ENCODE measurements at regions not wholly inside any gene's neighbourhood (a gene's known extent, or its start where the extent isn't known, plus 50 kb on each side); places are given as distances from the start of the nearest gene placed in this dataset.

DNA sequence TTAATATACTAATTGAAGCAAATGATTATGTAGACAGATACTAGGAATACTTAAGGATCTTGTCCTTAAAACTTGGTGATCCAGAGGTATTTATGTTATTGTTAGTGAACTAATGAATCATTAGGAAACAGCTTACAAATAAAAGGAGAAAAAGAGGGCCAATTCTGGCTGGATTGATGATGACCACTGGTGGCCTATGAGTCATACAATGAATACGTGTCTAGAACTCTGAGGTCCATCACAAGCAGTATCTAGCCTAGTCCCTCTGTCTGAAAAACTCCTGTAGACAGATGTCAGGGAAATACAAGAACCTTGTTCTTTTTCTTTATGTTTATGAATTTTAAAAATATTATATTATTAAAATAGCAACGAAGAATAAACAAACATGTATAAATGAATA, 51.7 kb upstream of the RTL1 start:
- no peak overlapping the region for H3K27ac Mint-ChIP-seq
- H3K4me1 Mint-ChIP-seq (ENCODE audit: low read depth): no peaks in the 10 kb centered on the region
- H3K9me3 Mint-ChIP-seq: no peaks in the 10 kb centered on the region
- DNase-seq (no peak), ATAC-seq (replicated peaks in 1 of 2) (no peak)
- H3K4me3 Mint-ChIP-seq: no peak overlapping the region
- H3K27me3 Mint-ChIP-seq (ENCODE audit: low read depth): peaks cover 6% of the 10 kb centered on the region
- H3K36me3 Mint-ChIP-seq (ENCODE audit: insufficient read depth in 2 of 2): no peaks in the 10 kb centered on the region

DNA sequence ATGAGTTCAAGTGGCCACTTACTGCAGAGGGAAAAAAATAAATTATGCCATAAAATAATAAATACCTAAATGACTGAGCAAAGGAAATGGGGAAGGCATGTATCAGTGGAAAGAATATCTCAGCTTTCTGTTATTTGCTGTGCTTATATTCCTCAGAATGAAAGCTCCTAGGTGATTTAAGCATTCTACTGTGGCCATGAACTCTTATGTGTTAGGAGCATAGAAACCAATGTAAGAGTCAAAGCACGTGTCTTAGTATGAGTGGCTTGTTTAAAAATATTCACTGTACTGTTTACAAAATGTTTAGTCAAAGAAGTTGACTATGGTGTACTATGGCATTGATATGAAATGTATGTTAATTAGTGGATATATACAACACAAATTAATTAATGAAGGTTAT, 59.0 kb upstream of the RTL1 start:
- H3K36me3 Mint-ChIP-seq (ENCODE audit: insufficient read depth in 2 of 2): no peaks in the 10 kb centered on the region
- H3K4me3 Mint-ChIP-seq: no peak overlapping the region
- H3K9me3 Mint-ChIP-seq: peaks cover 0 to 1% of the 10 kb centered on the region in 2 donors
- no peaks in the 10 kb centered on the region for H3K4me1 Mint-ChIP-seq (ENCODE audit: low read depth)
- peak in 1 of 2 donors; percentile 33 for ATAC-seq (replicated peaks in 1 of 2)
- peaks cover 16% of the 10 kb centered on the region for H3K27me3 Mint-ChIP-seq (ENCODE audit: low read depth)
- no peak overlapping the region for H3K27ac Mint-ChIP-seq
- DNase-seq: no peak

DNA sequence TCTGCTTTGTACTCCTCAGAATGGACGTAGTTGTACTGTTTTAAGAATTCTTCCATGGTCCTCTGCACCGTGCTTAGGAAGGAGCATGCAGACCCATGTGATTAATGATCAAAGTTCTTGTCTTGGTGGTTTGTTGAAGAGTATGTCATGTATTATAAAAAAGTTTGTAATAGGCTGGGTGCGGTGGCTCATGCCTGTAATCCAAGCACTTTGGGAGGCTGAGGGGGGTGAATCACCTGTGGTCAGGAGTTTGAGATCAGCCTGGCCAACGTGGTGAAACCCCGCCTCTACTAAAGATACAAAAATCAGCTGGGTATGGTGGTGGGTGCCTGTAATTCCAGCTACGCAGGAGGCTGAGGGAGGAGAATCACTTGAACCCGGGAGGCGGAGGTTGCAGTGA, 61.8 kb upstream of the RTL1 start:
- H3K27me3 Mint-ChIP-seq (ENCODE audit: low read depth): peaks cover 11% of the 10 kb centered on the region
- no peak overlapping the region for H3K4me3 Mint-ChIP-seq
- H3K9me3 Mint-ChIP-seq: peaks cover 0 to 1% of the 10 kb centered on the region in 2 donors
- no peak for ATAC-seq (replicated peaks in 1 of 2)
- no peak overlapping the region for H3K27ac Mint-ChIP-seq
- no peaks in the 10 kb centered on the region for H3K36me3 Mint-ChIP-seq (ENCODE audit: insufficient read depth in 2 of 2)
- no peaks in the 10 kb centered on the region for H3K4me1 Mint-ChIP-seq (ENCODE audit: low read depth)
- DNase-seq: no peak

DNA sequence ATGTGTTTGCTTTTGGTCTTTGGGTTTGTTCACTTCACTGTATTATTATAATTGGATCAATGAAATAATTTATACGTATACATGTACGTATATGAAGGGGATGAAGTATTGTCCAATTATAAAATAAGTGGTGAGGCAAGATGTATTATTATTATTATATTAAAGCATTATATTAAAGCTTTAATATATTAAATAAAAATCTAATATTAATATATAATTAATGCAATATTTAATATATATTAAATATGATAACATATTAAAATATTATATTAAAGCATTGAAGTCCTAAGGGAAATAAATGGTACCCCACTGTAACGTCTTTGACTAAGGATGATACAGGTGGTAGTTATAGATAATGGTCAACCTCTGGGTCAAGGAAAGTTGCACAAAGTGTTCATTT, 63.7 kb upstream of the RTL1 start:
- H3K9me3 Mint-ChIP-seq: peaks cover 0 to 1% of the 10 kb centered on the region in 2 donors
- H3K4me3 Mint-ChIP-seq: no peak overlapping the region
- peaks cover 11% of the 10 kb centered on the region for H3K27me3 Mint-ChIP-seq (ENCODE audit: low read depth)

DNA sequence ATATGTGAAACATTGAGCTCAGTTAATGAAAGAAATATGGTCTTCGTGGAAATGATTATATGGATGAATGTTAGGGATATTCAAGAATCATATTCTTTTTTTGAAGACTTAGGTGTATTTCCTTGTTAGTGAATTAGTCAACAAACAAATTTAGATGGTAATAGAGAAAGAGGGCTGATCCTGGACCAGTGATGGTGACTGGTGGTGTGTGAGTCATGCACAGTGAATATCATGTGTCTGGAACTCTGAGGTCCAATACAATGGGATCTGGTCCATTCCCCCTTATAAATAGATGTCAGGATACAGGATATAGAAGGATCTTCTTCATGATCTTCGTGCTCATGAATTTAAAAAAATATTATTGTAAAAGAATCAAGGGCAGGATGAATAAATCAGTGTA, 64.4 kb upstream of the RTL1 start:
- no peak for ATAC-seq (replicated peaks in 1 of 2)
- H3K9me3 Mint-ChIP-seq: peaks cover 0 to 1% of the 10 kb centered on the region in 2 donors
- H3K4me3 Mint-ChIP-seq: no peak overlapping the region
- no peaks in the 10 kb centered on the region for H3K36me3 Mint-ChIP-seq (ENCODE audit: insufficient read depth in 2 of 2)
- DNase-seq: no peak
- H3K27me3 Mint-ChIP-seq (ENCODE audit: low read depth): peaks cover 8% of the 10 kb centered on the region
- no peaks in the 10 kb centered on the region for H3K4me1 Mint-ChIP-seq (ENCODE audit: low read depth)
- H3K27ac Mint-ChIP-seq: no peak overlapping the region

More for the DNA sequence above, 63.7 kb upstream of the RTL1 start:
- Mint-ChIP-seq H3K36me3 (ENCODE audit: insufficient read depth in 2 of 2) (no peaks in the 10 kb centered on the region), H3K27ac (no peak overlapping the region), H3K4me1 (ENCODE audit: low read depth) (no peaks in the 10 kb centered on the region)
- ATAC-seq (replicated peaks in 1 of 2) (no peak), DNase-seq (no peak)

DNA sequence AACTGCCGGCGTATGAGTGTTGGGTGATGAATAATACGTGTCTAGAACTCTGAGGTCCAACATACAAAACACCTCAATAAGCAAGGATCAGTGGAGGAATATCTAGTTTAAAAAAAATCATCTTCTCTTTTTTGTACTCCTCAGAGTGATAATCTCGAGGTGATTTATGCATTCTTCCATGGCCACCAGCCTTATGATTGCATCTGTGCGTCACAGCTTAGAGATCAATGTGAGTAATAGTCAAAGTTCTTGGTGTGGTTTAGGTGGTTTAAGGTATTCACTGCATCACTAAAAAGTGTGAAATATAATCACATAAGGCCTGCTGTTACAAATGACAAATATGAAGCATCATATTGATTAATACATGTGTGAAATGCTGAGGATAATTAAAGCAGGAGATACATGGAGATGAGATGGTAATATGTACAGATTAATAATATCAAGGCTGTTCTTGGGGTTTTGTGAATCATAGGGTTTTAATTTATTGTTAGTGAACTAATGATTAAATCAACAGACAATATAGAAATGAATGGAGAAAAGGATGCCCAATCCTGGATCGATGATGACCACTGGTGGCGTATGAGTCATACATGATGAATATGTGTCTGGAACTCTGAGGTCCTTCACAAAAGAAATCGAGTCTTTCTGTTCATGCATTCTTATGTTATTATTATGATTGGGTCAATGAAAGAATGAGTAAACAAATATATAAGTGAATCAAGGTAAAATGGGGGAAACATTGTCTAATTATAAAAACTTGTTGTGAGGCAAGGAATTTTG, 68.8 kb upstream of the RTL1 start:
- H3K27ac Mint-ChIP-seq: no peak overlapping the region
- H3K4me1 Mint-ChIP-seq (ENCODE audit: low read depth): no peaks in the 10 kb centered on the region
- H3K9me3 Mint-ChIP-seq: no peaks in the 10 kb centered on the region
- H3K36me3 Mint-ChIP-seq (ENCODE audit: insufficient read depth in 2 of 2): no peaks in the 10 kb centered on the region
- H3K27me3 Mint-ChIP-seq (ENCODE audit: low read depth): no peaks in the 10 kb centered on the region
- DNase-seq (no peak), ATAC-seq (replicated peaks in 1 of 2) (no peak)
- no peak overlapping the region for H3K4me3 Mint-ChIP-seq

DNA sequence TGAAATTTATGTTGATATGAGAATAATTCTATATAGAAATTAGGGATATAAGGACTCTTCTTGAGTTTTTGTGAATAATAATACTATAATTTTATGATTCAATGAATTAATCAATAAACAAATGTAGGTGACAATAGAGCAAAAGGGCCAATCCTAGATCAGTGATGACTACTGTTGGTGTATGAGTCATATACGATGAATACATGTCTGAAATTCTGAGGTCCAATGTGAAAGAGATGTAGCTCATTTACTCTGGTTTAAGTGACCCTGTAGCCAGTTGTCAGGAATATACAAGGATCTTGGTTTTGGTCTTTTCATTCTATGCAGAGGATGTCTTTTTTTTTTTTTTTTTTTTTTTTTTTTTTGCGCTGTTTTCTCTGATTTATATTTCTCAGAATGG, 72.1 kb upstream of the RTL1 start:
- no peak for DNase-seq
- Mint-ChIP-seq H3K27ac (no peak overlapping the region), H3K9me3 (no peaks in the 10 kb centered on the region), H3K36me3 (ENCODE audit: insufficient read depth in 2 of 2) (no peaks in the 10 kb centered on the region), H3K27me3 (ENCODE audit: low read depth) (no peaks in the 10 kb centered on the region), H3K4me1 (ENCODE audit: low read depth) (no peaks in the 10 kb centered on the region), H3K4me3 (no peak overlapping the region)
- no peak for ATAC-seq (replicated peaks in 1 of 2)

DNA sequence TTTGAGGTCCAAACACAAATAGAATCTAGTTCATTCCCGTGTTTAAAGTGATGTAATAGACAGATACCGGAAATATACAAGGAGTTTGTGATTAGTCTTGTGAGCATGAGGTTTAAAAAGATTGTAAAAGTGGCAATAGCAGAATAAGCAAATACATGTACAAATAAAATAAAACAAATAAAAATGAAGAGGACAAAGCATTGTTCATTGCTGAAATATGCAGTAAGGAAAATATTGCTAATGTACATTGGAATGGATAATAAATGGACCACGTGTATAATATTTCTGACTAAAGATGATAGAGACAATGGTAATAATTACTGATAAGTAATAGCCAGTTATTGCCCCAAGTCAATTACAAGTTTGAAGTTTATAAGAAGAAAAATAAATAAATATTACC, 75.6 kb upstream of the RTL1 start:
- Mint-ChIP-seq H3K4me3 (no peak overlapping the region), H3K36me3 (ENCODE audit: insufficient read depth in 2 of 2) (no peaks in the 10 kb centered on the region), H3K9me3 (no peaks in the 10 kb centered on the region), H3K27ac (peak overlapping the region; percentile 83), H3K27me3 (ENCODE audit: low read depth) (no peaks in the 10 kb centered on the region), H3K4me1 (ENCODE audit: low read depth) (no peaks in the 10 kb centered on the region)
- DNase-seq: no peak
- no peak for ATAC-seq (replicated peaks in 1 of 2)

DNA sequence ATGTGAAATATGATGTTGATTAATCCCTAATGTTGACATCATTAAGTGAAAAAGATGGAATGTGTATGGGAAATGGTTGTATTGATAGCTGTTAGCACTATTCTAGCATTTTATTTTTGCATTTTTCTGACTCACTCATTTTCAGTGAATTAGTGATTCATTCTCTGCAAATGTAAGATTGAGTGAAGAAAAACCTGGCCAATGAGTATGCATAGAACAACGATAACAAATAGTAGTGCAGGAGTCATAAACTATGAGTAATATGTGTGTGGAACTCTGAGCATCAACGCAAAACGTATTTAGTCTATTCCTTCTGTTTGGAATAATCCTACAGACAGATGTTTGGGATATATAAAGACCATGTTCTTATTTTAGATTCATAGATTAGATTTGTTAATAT, 76.3 kb upstream of the RTL1 start:
- Mint-ChIP-seq H3K4me3 (no peak overlapping the region), H3K27ac (no peak overlapping the region), H3K4me1 (ENCODE audit: low read depth) (no peaks in the 10 kb centered on the region), H3K27me3 (ENCODE audit: low read depth) (no peaks in the 10 kb centered on the region), H3K36me3 (ENCODE audit: insufficient read depth in 2 of 2) (no peaks in the 10 kb centered on the region), H3K9me3 (no peaks in the 10 kb centered on the region)
- DNase-seq (no peak), ATAC-seq (replicated peaks in 1 of 2) (no peak)

DNA sequence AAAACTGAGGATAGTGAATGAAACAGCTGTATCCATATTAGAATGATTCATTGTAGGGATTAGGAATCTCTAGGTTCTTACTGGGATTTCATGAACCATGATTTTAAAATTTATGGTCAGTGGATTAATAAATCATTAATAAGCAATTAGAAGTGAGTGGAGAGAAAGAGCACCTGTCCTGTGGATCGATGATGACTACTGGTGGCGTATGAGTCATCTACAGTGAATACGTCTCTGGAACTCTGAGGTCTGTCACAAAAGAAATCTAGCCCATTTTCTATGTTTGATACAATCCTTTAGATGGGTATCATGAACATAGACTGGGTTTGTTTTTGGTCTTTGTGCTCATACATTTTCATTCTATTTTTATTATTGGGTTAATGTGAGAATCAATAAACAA, 77.3 kb upstream of the RTL1 start:
- H3K27me3 Mint-ChIP-seq (ENCODE audit: low read depth): no peaks in the 10 kb centered on the region
- H3K4me1 Mint-ChIP-seq (ENCODE audit: low read depth): no peaks in the 10 kb centered on the region
- H3K9me3 Mint-ChIP-seq: no peaks in the 10 kb centered on the region
- no peak for DNase-seq
- ATAC-seq (replicated peaks in 1 of 2): no peak
- no peak overlapping the region for H3K27ac Mint-ChIP-seq
- no peak overlapping the region for H3K4me3 Mint-ChIP-seq
- H3K36me3 Mint-ChIP-seq (ENCODE audit: insufficient read depth in 2 of 2): no peaks in the 10 kb centered on the region

DNA sequence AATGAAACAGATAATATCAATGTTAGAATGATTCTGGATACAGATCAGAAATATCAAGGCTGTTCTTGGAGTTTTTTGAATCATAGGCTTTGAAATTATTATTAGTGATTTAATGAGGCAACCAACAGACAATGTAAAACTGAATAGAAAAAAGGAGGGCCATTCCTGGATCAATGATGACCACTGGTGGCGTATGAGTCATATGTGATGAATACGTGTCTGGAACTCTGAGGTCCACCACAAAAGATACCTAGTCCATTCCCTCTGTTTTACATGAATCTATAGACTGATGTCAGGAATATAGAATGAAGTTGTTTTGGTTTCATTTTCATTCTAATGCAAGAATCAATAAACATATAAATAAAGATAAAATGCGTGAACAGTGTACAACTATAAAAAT, 78.3 kb upstream of the RTL1 start:
- no peak overlapping the region for H3K4me3 Mint-ChIP-seq
- no peaks in the 10 kb centered on the region for H3K36me3 Mint-ChIP-seq (ENCODE audit: insufficient read depth in 2 of 2)
- no peak for DNase-seq
- H3K4me1 Mint-ChIP-seq (ENCODE audit: low read depth): no peaks in the 10 kb centered on the region
- no peaks in the 10 kb centered on the region for H3K27me3 Mint-ChIP-seq (ENCODE audit: low read depth)
- no peak overlapping the region for H3K27ac Mint-ChIP-seq
- no peaks in the 10 kb centered on the region for H3K9me3 Mint-ChIP-seq
- no peak for ATAC-seq (replicated peaks in 1 of 2)

DNA sequence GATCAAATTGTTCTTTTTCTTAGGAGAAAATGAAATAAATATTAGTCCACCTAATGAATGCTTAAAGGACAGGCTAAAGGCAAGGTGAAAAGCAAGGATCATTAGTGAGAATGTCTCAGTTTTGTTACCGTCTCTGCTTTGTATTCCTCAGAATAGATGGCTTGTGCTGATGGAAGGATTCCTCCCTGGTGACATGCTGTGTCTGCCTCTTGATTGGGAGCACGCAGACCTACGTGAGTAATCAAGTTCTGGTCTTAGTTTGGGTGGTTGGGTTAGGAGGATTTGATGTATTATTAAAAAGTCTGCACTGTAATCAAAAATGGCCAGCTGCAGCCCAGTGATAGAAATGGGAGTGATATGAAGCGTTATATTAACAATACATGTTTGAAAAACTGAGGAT, 78.8 kb upstream of the RTL1 start:
- H3K4me1 Mint-ChIP-seq (ENCODE audit: low read depth): no peaks in the 10 kb centered on the region
- H3K9me3 Mint-ChIP-seq: no peaks in the 10 kb centered on the region
- no peaks in the 10 kb centered on the region for H3K36me3 Mint-ChIP-seq (ENCODE audit: insufficient read depth in 2 of 2)
- no peak for DNase-seq
- H3K27ac Mint-ChIP-seq: no peak overlapping the region
- no peak for ATAC-seq (replicated peaks in 1 of 2)
- H3K4me3 Mint-ChIP-seq: no peak overlapping the region
- H3K27me3 Mint-ChIP-seq (ENCODE audit: low read depth): no peaks in the 10 kb centered on the region

DNA sequence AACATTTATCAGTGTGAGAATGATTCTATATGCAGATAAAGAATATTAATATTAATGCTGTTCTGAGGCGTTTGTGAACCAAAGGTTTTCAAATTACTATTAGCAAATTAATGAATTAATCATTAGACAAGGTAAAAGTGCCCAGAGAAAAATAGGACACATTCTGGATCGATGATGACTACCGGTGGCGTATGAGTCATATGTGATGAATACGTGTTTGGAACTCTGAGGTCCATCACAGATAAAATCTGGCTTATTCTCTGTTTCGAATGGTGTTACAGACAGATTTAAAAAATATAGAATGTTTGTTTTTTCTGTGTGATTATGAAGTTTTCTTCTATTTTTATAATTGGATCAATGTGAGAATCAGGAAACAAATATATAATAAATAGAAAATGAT, 79.2 kb upstream of the RTL1 start:
- no peaks in the 10 kb centered on the region for H3K27me3 Mint-ChIP-seq (ENCODE audit: low read depth)
- no peaks in the 10 kb centered on the region for H3K9me3 Mint-ChIP-seq
- H3K4me1 Mint-ChIP-seq (ENCODE audit: low read depth): no peaks in the 10 kb centered on the region
- no peak overlapping the region for H3K4me3 Mint-ChIP-seq
- ATAC-seq (replicated peaks in 1 of 2) (no peak), DNase-seq (no peak)
- H3K36me3 Mint-ChIP-seq (ENCODE audit: insufficient read depth in 2 of 2): no peaks in the 10 kb centered on the region
- H3K27ac Mint-ChIP-seq: no peak overlapping the region

DNA sequence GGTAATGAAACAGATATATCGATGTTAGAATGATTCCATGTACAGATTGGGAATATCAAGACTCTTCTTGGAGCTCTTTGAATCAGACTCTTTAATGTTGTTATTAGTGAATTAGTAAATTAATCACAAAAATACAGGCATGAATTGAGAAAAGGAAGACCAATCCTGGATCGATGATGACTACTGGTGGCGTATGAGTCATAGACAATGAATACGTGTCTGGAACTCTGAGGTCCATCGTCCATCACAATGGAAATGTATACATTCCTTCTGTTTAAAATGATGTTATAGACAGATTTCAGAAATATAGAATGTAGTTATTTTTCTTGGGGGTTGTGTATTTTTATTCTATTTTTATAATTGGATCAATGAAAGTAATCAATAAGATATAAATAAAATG, 80.2 kb upstream of the RTL1 start:
- H3K27ac Mint-ChIP-seq: no peak overlapping the region
- no peak overlapping the region for H3K4me3 Mint-ChIP-seq
- ATAC-seq (replicated peaks in 1 of 2) (no peak), DNase-seq (no peak)
- H3K4me1 Mint-ChIP-seq (ENCODE audit: low read depth): peaks cover 4% of the 10 kb centered on the region
- H3K36me3 Mint-ChIP-seq (ENCODE audit: insufficient read depth in 2 of 2): no peaks in the 10 kb centered on the region
- no peaks in the 10 kb centered on the region for H3K9me3 Mint-ChIP-seq
- H3K27me3 Mint-ChIP-seq (ENCODE audit: low read depth): peaks cover 3% of the 10 kb centered on the region

All from activated T-cell treated with anti-CD3 and anti-CD28 coated beads, Interleukin-2, amount 50 U/mL, for 72 hours (primary cell).